Activated CD4-positive, alpha-beta T cell treated with anti-CD3 and anti-CD28 coated beads, Interleukin-2, Interleukin-6, amounts not matched to agents 100 ng/mL and 50 ng/mL, durations not matched to agents 16 hours and 8 hours (primary cell): ENCODE measurements at regions not wholly inside any gene's neighbourhood (a gene's known extent, or its start where the extent isn't known, plus 50 kb on each side); places are given as distances from the start of the nearest gene placed in this dataset.
A peak's percentile ranks its signal among the peaks of the same experiment; 100 is the strongest.
"Not testable (repeated sequence)": the region's sequence is repeated elsewhere in the genome, so short reads cannot be mapped to it uniquely, and the experiment has no call there.

ENCODE experiments used
- DNase-seq: peaks from one replicate; pipeline ENCODE4 v3.0.0-alpha.2; 2020

- DNase-seq = peak; percentile 87
Measured at GRCh38 chr7:66413379-66414114, 208.4 kb downstream of the TPST1 start.

GRCh38 chr7:66415659-66416265 lies 210.6 kb downstream of the TPST1 start:
- no peak for DNase-seq

GRCh38 chr7:66418537-66418936 lies 210.1 kb upstream of the KCTD7 start:
- DNase-seq = no peak

- no peak for DNase-seq
Measured at GRCh38 chr7:66419210-66419609, 209.5 kb upstream of the KCTD7 start.

GRCh38 chr7:66421830-66422475 lies 206.7 kb upstream of the KCTD7 start:
- DNase-seq = no peak

- DNase-seq = no peak
Measured at GRCh38 chr7:66423729-66424128, 205.0 kb upstream of the KCTD7 start.

GRCh38 chr7:66426332-66426731 lies 202.3 kb upstream of the KCTD7 start:
- DNase-seq = no peak

- DNase-seq = no peak
Measured at GRCh38 chr7:66426996-66427395, 201.7 kb upstream of the KCTD7 start.

GRCh38 chr7:66427956-66428355 lies 200.7 kb upstream of the KCTD7 start:
- DNase-seq = no peak

GRCh38 chr7:66429498-66430163 lies 199.1 kb upstream of the KCTD7 start:
- no peak for DNase-seq

GRCh38 chr7:66430164-66430545 lies 198.5 kb upstream of the KCTD7 start:
- DNase-seq = no peak

GRCh38 chr7:66438703-66439405 lies 189.8 kb upstream of the KCTD7 start:
- not testable (repeated sequence) for DNase-seq

- no peak for DNase-seq
Measured at GRCh38 chr7:66442385-66442784, 186.3 kb upstream of the KCTD7 start.

GRCh38 chr7:66443946-66444345 lies 184.7 kb upstream of the KCTD7 start:
- DNase-seq = no peak

- DNase-seq = not testable (repeated sequence)
Measured at GRCh38 chr7:66447007-66447406, 181.7 kb upstream of the KCTD7 start.

GRCh38 chr7:66450814-66451213 lies 177.9 kb upstream of the KCTD7 start:
- DNase-seq = not testable (repeated sequence)

GRCh38 chr7:66451713-66452112 lies 177.0 kb upstream of the KCTD7 start:
- DNase-seq = not testable (repeated sequence)

GRCh38 chr7:66452165-66452564 lies 176.5 kb upstream of the KCTD7 start:
- DNase-seq = no peak

- no peak for DNase-seq
Measured at GRCh38 chr7:66453340-66453739, 175.3 kb upstream of the KCTD7 start.

- no peak for DNase-seq
Measured at GRCh38 chr7:66454600-66455225, 174.0 kb upstream of the KCTD7 start.

GRCh38 chr7:66455432-66455831 lies 173.2 kb upstream of the KCTD7 start:
- DNase-seq = not testable (repeated sequence)

- not testable (repeated sequence) for DNase-seq
Measured at GRCh38 chr7:66456431-66456830, 172.2 kb upstream of the KCTD7 start.
